ENCODE measurements at regions not wholly inside any gene's neighbourhood (a gene's known extent, or its start where the extent isn't known, plus 50 kb on each side); places are given as distances from the start of the nearest gene placed in this dataset.
A peak's percentile ranks its signal among the peaks of the same experiment; 100 is the strongest.

DNA sequence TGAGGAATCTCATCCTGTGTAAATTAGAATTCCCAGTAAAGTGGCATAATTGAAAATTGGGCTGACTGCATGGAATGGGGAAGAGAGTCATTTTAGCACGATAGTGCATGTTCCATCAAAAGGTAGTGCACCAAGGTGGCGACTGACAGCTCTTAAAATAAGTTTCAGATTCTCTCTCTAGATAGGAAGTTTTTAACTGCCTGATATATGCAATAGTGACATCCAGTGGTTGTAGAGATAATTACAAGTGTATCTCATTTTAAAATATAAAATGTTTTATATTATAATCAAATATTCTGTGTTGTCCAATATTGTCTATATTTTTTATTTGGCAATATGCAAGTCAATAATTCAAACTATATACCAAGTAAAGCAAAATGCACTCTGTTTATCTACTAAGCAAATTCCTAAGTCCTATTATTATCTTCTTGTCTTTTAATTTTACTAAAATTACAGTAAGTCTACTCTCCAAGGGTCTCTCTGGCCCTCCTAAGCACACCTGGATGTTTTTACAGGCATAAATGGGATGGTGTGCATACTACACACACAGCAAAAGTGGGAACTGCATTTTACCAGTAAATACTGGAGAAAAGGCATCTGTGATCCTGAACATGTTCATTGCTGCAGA, 397.7 kb upstream of the HNRNPA3 start:
- Histone ChIP-seq H3K4me3 (ENCODE audit: low read length) (no peak overlapping the region), H3K36me3 (ENCODE audit: control insufficient read depth in 2 of 3, insufficient read depth in 3 of 3, low read length in 3 of 3) (no peaks in the 10 kb centered on the region), H3K27me3 (ENCODE audit: control insufficient read depth in 2 of 2, insufficient read depth in 2 of 2, low read length in 2 of 2) (no peaks in the 10 kb centered on the region), H3K9me3 (ENCODE audit: control insufficient read depth in 2 of 3, low read length in 3 of 3) (no peaks in the 10 kb centered on the region), H3K27ac (ENCODE audit: low read depth, low read length) (no peak overlapping the region), H3K4me1 (ENCODE audit: control insufficient read depth in 2 of 2, insufficient read depth in 2 of 2, low read length in 2 of 2) (peaks cover 3 to 7% of the 10 kb centered on the region in 2 donors)
- Mint-ChIP-seq H3K4me3 (peak overlapping the region in 7 of 10 donors; percentile 7 to 62 (median 24)), H3K27ac (no peak overlapping the region), H3K36me3 (no peaks in the 10 kb centered on the region), H3K27me3 (peaks cover 0 to 7% (median 0%) of the 10 kb centered on the region in 5 donors), H3K4me1 (peaks cover 10 to 26% (median 19%) of the 10 kb centered on the region in 7 donors), H3K9me3 (no peaks in the 10 kb centered on the region)
- intact Hi-C loops (cut with micrococcal nuclease) = loop anchor here (1.0 to 5.0 kb wide), 8 partner anchors 162 to 688 kb away; no protein-coding TSS in a partner anchor
- peak; percentile 80 for ATAC-seq
- ChIA-PET POLR2A (no interaction called here), CTCF (interaction anchor here (0.7 to 1.8 kb wide), 2 partner anchors 11 to 146 kb away, joined by 5 to 6 read pairs; no protein-coding TSS in a partner anchor)
- DNase-seq = peak in 5 of 9 donors; percentile 34 to 47 (median 44)

DNA sequence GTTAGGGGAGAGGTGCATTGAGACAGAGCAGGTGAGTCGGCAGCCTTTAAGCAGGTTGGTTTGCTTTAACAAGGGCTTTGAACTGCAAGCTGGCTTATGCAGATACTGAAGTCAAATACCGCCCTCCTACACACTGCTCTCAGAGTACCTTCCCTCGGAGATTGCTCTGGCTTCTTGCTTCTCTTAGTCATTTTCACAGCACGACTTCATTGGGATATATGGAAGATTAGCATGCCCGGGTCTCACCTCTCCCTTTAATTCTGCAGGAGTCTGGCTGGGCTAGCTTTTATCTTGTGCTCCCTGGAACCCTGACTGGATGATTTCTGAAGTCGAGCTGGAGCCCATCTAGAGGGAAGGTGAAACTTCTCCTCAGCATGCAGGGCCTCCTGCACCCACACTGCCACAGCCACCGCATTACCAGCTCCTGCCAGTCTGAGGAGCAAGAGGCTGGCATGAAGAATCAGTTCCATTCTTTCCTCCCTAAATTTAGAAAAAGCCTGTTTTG, 395.5 kb upstream of the HNRNPA3 start:
- no peaks in the 10 kb centered on the region for H3K36me3 ChIP-seq (ENCODE audit: control insufficient read depth in 2 of 3, insufficient read depth in 3 of 3, low read length in 3 of 3)
- Mint-ChIP-seq H3K4me3 (peak overlapping the region in 8 of 10 donors; percentile 24 to 73 (median 36)), H3K27ac (peak overlapping the region in 7 of 9 donors; percentile 22 to 93 (median 68)), H3K4me1 (peaks cover 10 to 41% (median 20%) of the 10 kb centered on the region in 7 donors), H3K36me3 (no peaks in the 10 kb centered on the region), H3K27me3 (peaks cover 0 to 8% (median 0%) of the 10 kb centered on the region in 5 donors), H3K9me3 (no peaks in the 10 kb centered on the region)
- H3K4me1 ChIP-seq (ENCODE audit: control insufficient read depth in 2 of 2, insufficient read depth in 2 of 2, low read length in 2 of 2) = peaks cover 3 to 7% of the 10 kb centered on the region in 2 donors
- DNase-seq = peak in 4 of 9 donors; percentile 12 to 33 (median 22)
- H3K4me3 ChIP-seq (ENCODE audit: low read length) = no peak overlapping the region
- intact Hi-C loops (cut with micrococcal nuclease) = loop anchor here (1.0 kb wide), 2 partner anchors 9 to 35 kb away; no protein-coding TSS in a partner anchor
- no peaks in the 10 kb centered on the region for H3K9me3 ChIP-seq (ENCODE audit: control insufficient read depth in 2 of 3, low read length in 3 of 3)
- POLR2A ChIA-PET = no interaction called here
- peak; percentile 47 for ATAC-seq
- no peaks in the 10 kb centered on the region for H3K27me3 ChIP-seq (ENCODE audit: control insufficient read depth in 2 of 2, insufficient read depth in 2 of 2, low read length in 2 of 2)
- no peak overlapping the region for H3K27ac ChIP-seq (ENCODE audit: low read depth, low read length)
- CTCF ChIA-PET = interaction anchor here (0.7 kb wide), 1 partner anchor 266 kb away, joined by 3 read pairs; no protein-coding TSS in a partner anchor

GRCh38 chr2:176818076-176818475, 394.5 kb upstream of the HNRNPA3 start:
- DNase-seq = no peak
- Histone ChIP-seq H3K9me3 (ENCODE audit: control insufficient read depth in 2 of 3, low read length in 3 of 3) (no peaks in the 10 kb centered on the region), H3K4me1 (ENCODE audit: control insufficient read depth in 2 of 2, insufficient read depth in 2 of 2, low read length in 2 of 2) (peaks cover 3 to 7% of the 10 kb centered on the region in 2 donors), H3K27me3 (ENCODE audit: control insufficient read depth in 2 of 2, insufficient read depth in 2 of 2, low read length in 2 of 2) (no peaks in the 10 kb centered on the region), H3K4me3 (ENCODE audit: low read length) (no peak overlapping the region), H3K36me3 (ENCODE audit: control insufficient read depth in 2 of 3, insufficient read depth in 3 of 3, low read length in 3 of 3) (no peaks in the 10 kb centered on the region), H3K27ac (ENCODE audit: low read depth, low read length) (no peak overlapping the region)
- no peak for ATAC-seq
- Mint-ChIP-seq H3K4me3 (no peak overlapping the region), H3K9me3 (no peaks in the 10 kb centered on the region), H3K27ac (peak overlapping the region in 1 of 9 donors; percentile 70), H3K4me1 (peaks cover 10 to 47% (median 27%) of the 10 kb centered on the region in 7 donors), H3K27me3 (peaks cover 0 to 8% (median 0%) of the 10 kb centered on the region in 5 donors), H3K36me3 (no peaks in the 10 kb centered on the region)
- POLR2A ChIA-PET = no interaction called here
- intact Hi-C loops (cut with micrococcal nuclease) = no loop called here
- CTCF ChIA-PET = interaction anchor here (0.6 kb wide), 1 partner anchor 8 kb away, joined by 4 read pairs; no protein-coding TSS in a partner anchor

DNA sequence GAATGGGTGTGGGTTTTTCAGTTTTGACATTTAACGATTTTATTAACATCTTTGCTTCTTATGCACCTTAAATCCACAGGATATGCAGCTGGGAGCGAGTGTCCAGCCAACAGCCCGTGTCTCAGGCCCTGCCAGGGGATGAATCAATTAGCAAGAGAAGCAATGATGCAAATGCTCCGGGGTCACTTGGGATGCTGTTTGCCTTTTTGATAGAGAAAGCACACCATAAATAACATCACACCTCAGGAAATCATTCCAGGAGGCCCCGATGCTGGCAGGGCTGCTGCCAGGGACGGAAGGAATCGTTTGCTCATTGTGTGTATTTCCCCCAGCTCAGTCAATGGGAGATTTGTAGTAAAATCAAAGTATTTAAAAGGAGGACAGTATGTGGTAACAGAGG, 394.0 kb upstream of the HNRNPA3 start:
- ATAC-seq = no peak
- Histone ChIP-seq H3K4me3 (ENCODE audit: low read length) (no peak overlapping the region), H3K4me1 (ENCODE audit: control insufficient read depth in 2 of 2, insufficient read depth in 2 of 2, low read length in 2 of 2) (peaks cover 3 to 7% of the 10 kb centered on the region in 2 donors), H3K27me3 (ENCODE audit: control insufficient read depth in 2 of 2, insufficient read depth in 2 of 2, low read length in 2 of 2) (no peaks in the 10 kb centered on the region), H3K27ac (ENCODE audit: low read depth, low read length) (no peak overlapping the region), H3K9me3 (ENCODE audit: control insufficient read depth in 2 of 3, low read length in 3 of 3) (no peaks in the 10 kb centered on the region), H3K36me3 (ENCODE audit: control insufficient read depth in 2 of 3, insufficient read depth in 3 of 3, low read length in 3 of 3) (no peaks in the 10 kb centered on the region)
- intact Hi-C loops (cut with micrococcal nuclease) = no loop called here
- DNase-seq = no peak
- CTCF ChIA-PET = interaction anchor here (0.6 kb wide), 1 partner anchor 8 kb away, joined by 4 read pairs; no protein-coding TSS in a partner anchor
- POLR2A ChIA-PET = no interaction called here
- H3K4me3 Mint-ChIP-seq = no peak overlapping the region
- peaks cover 0 to 8% (median 0%) of the 10 kb centered on the region in 5 donors for H3K27me3 Mint-ChIP-seq
- no peak overlapping the region for H3K27ac Mint-ChIP-seq
- peaks cover 10 to 53% (median 30%) of the 10 kb centered on the region in 7 donors for H3K4me1 Mint-ChIP-seq
- H3K9me3 Mint-ChIP-seq = no peaks in the 10 kb centered on the region
- H3K36me3 Mint-ChIP-seq = peaks cover 0 to 3% (median 0%) of the 10 kb centered on the region in 5 donors

DNA sequence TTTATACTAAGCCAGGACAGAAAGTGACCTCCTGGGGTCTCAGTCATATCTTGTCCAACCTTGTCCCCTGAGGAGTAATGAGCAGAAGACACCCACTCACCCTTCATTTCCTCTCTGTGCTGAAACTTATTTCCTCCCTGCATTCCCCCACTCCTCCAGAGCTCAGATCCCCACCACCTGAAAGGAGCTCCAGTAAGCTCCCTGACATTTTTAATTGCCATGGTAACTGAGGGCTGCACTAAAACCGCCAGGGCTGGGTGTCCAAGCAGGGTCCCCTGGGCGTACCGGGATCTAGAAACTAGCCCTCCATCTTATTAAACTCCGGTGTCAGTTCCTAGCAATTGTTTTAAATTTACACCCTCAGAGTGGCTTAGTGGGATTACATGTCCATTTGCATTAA, 393.3 kb upstream of the HNRNPA3 start:
- Histone ChIP-seq H3K4me3 (ENCODE audit: low read length) (no peak overlapping the region), H3K9me3 (ENCODE audit: control insufficient read depth in 2 of 3, low read length in 3 of 3) (no peaks in the 10 kb centered on the region), H3K27ac (ENCODE audit: low read depth, low read length) (no peak overlapping the region), H3K27me3 (ENCODE audit: control insufficient read depth in 2 of 2, insufficient read depth in 2 of 2, low read length in 2 of 2) (no peaks in the 10 kb centered on the region), H3K36me3 (ENCODE audit: control insufficient read depth in 2 of 3, insufficient read depth in 3 of 3, low read length in 3 of 3) (no peaks in the 10 kb centered on the region), H3K4me1 (ENCODE audit: control insufficient read depth in 2 of 2, insufficient read depth in 2 of 2, low read length in 2 of 2) (peaks cover 3 to 11% of the 10 kb centered on the region in 2 donors)
- peaks cover 0 to 3% (median 0%) of the 10 kb centered on the region in 5 donors for H3K36me3 Mint-ChIP-seq
- peaks cover 0 to 10% (median 0%) of the 10 kb centered on the region in 5 donors for H3K27me3 Mint-ChIP-seq
- H3K9me3 Mint-ChIP-seq = peaks cover 0 to under 1% (median 0%) of the 10 kb centered on the region in 11 donors
- CTCF ChIA-PET = interaction anchor here (0.6 kb wide), 1 partner anchor 377 kb away, joined by 3 read pairs; no protein-coding TSS in a partner anchor
- intact Hi-C loops (cut with micrococcal nuclease) = no loop called here
- ATAC-seq (no peak), DNase-seq (no peak)
- no peak overlapping the region for H3K4me3 Mint-ChIP-seq
- H3K27ac Mint-ChIP-seq = peak overlapping the region in 1 of 9 donors; percentile 52
- POLR2A ChIA-PET = no interaction called here
- H3K4me1 Mint-ChIP-seq = peaks cover 11 to 60% (median 37%) of the 10 kb centered on the region in 7 donors

- no peak overlapping the region for H3K27ac Mint-ChIP-seq
- H3K36me3 ChIP-seq (ENCODE audit: control insufficient read depth in 2 of 3, insufficient read depth in 3 of 3, low read length in 3 of 3) = no peaks in the 10 kb centered on the region
- no peaks in the 10 kb centered on the region for H3K27me3 ChIP-seq (ENCODE audit: control insufficient read depth in 2 of 2, insufficient read depth in 2 of 2, low read length in 2 of 2)
- ATAC-seq (no peak), DNase-seq (no peak)
- H3K4me3 ChIP-seq (ENCODE audit: low read length) = no peak overlapping the region
- intact Hi-C loops (cut with micrococcal nuclease) = loop anchor here in 1 of 2 donors (10.0 kb wide), 1 partner anchor 114 kb away; no protein-coding TSS in a partner anchor
- H3K9me3 Mint-ChIP-seq = peaks cover 0 to 4% (median 0%) of the 10 kb centered on the region in 11 donors
- ChIA-PET CTCF (interaction anchor here (0.7 kb wide), 2 partner anchors 60 to 945 kb away, joined by 3 read pairs; no protein-coding TSS in a partner anchor), POLR2A (no interaction called here)
- no peak overlapping the region for H3K27ac ChIP-seq (ENCODE audit: low read depth, low read length)
- peaks cover 0 to 18% of the 10 kb centered on the region in 2 donors for H3K4me1 ChIP-seq (ENCODE audit: control insufficient read depth in 2 of 2, insufficient read depth in 2 of 2, low read length in 2 of 2)
- H3K27me3 Mint-ChIP-seq = peaks cover 0 to 13% (median 0%) of the 10 kb centered on the region in 5 donors
- H3K4me1 Mint-ChIP-seq = peaks cover 12 to 64% (median 40%) of the 10 kb centered on the region in 7 donors
- H3K9me3 ChIP-seq (ENCODE audit: control insufficient read depth in 2 of 3, low read length in 3 of 3) = no peaks in the 10 kb centered on the region
- peaks cover 0 to 5% (median 0%) of the 10 kb centered on the region in 5 donors for H3K36me3 Mint-ChIP-seq
- no peak overlapping the region for H3K4me3 Mint-ChIP-seq
Observed at GRCh38 chr2:176820371-176820932, 392.1 kb upstream of the HNRNPA3 start.
